Gastroesophageal sphincter (tissue), 4 donors: ENCODE measurements at regions not wholly inside any gene's neighbourhood (a gene's known extent, or its start where the extent isn't known, plus 50 kb on each side); places are given as distances from the start of the nearest gene placed in this dataset.

Experiments used
- ATAC-seq: fragments of 150-250 bp; one replicate; pipeline ENCODE4 v1.9.1; 2016; ENCODE audit warnings: mild to moderate bottlenecking, moderate library complexity
- H3K27ac ChIP-seq, 4 donors: fragments of 200-600 bp; sonication (generic) in 3 of 4; 1 replicate in 3 of 4; 2 replicates in 1 of 4; pipeline ENCODE4 v1.5.1; 2016 to 2019
- H3K27me3 ChIP-seq: fragments of 200-600 bp; sonication (generic); one replicate; pipeline ENCODE4 v1.5.1; 2019
- H3K36me3 ChIP-seq, 2 donors: fragments of 200-600 bp; sonication (generic); one replicate each; pipeline ENCODE4 v1.5.1; 2019; ENCODE audit warnings: control low read depth in 1 of 2
- H3K4me1 ChIP-seq, 3 donors: fragments of 200-600 bp; sonication (generic); 1 replicate in 2 of 3; 2 replicates in 1 of 3; pipeline ENCODE4 v1.5.1; 2016 to 2019; ENCODE audit warnings: control low read depth in 2 of 3
- H3K4me3 ChIP-seq, 2 donors: fragments of 200-600 bp; sonication (generic); one replicate each; pipeline ENCODE4 v1.5.1; 2019; ENCODE audit warnings: mild to moderate bottlenecking in 1 of 2, moderate library complexity in 1 of 2
- H3K9me3 ChIP-seq, 3 donors: fragments of 200-600 bp; sonication (generic); one replicate each; pipeline ENCODE4 v1.5.1; 2017 to 2019; ENCODE audit warnings: control low read depth in 2 of 3
- CTCF ChIP-seq, 4 experiments: fragments of 200-600 bp in 2 of 4; fragments of 450-650 bp in 2 of 4; sonication (generic) in 1 of 4; IDR thresholded peaks; one replicate each; pipeline ENCODE4 v1.5.1; 2017 to 2019; ENCODE audit warnings: antibody characterized with exemption in 4 of 4, mild to moderate bottlenecking in 2 of 4, moderate library complexity in 2 of 4
- EP300 ChIP-seq: sonication (generic); formaldehyde crosslinking; IDR thresholded peaks from one replicate; pipeline ENCODE4 v1.6.1; 2017; ENCODE audit warnings: antibody characterized with exemption, mild to moderate bottlenecking
- POLR2A ChIP-seq, 2 donors: fragments of 450-650 bp; IDR thresholded peaks; one replicate each; pipeline ENCODE4 v1.6.1; 2017; ENCODE audit warnings: antibody characterized with exemption in 2 of 2, mild to moderate bottlenecking in 2 of 2, moderate library complexity in 1 of 2
- POLR2AphosphoS5 ChIP-seq: sonication (generic); formaldehyde crosslinking; IDR thresholded peaks from one replicate; pipeline ENCODE4 v1.6.1; 2017; ENCODE audit warnings: antibody characterized with exemption
- WGBS, 2 donors: methylation state at CpG; one replicate each; pipeline ENCODE4 v1.1.5; 2018; ENCODE audit warnings: low coverage in 1 of 2; 5-methylcytosine and 5-hydroxymethylcytosine counted together

GRCh38 chr2:8514274-8514662, 167.6 kb upstream of the ID2 start:
- Histone ChIP-seq H3K27ac (no peak overlapping the region), H3K9me3 (peaks cover 0 to 6% (median 0%) of the 10 kb centered on the region in 3 donors), H3K4me3 (no peak overlapping the region), H3K36me3 (no peaks in the 10 kb centered on the region), H3K27me3 (no peaks in the 10 kb centered on the region), H3K4me1 (no peaks in the 10 kb centered on the region)
- 90 to 100% methylated on average over 2 to 3 of the region's 4 CpGs for WGBS, 2 donors
- ATAC-seq = no peak
- TF ChIP-seq POLR2AphosphoS5 (no peak), EP300 (no peak), POLR2A (IDR thresholded peaks at IDR 0.05) (no peak), CTCF (IDR thresholded peaks at IDR 0.05) (no peak)

- Histone ChIP-seq H3K9me3 (peaks cover 0 to 6% (median 0%) of the 10 kb centered on the region in 3 donors), H3K27me3 (no peaks in the 10 kb centered on the region), H3K36me3 (no peaks in the 10 kb centered on the region), H3K4me3 (no peak overlapping the region), H3K27ac (peak overlapping the region in 1 of 4 donors; percentile 24), H3K4me1 (no peaks in the 10 kb centered on the region)
- 66 to 73% methylated on average over 12 to 13 of the region's 14 CpGs for WGBS, 2 donors
- ATAC-seq = no peak
- TF ChIP-seq EP300 = no peak
- no peak for TF ChIP-seq POLR2AphosphoS5
- no peak for TF ChIP-seq CTCF (IDR thresholded peaks at IDR 0.05)
- TF ChIP-seq POLR2A (IDR thresholded peaks at IDR 0.05) = no peak
These were observed 166.8 kb upstream of the ID2 start for GRCh38 chr2:8514796-8515758.

GRCh38 chr2:8515864-8516533, 165.9 kb upstream of the ID2 start:
- ATAC-seq = no peak
- H3K36me3 ChIP-seq = no peaks in the 10 kb centered on the region
- H3K4me1 ChIP-seq = no peaks in the 10 kb centered on the region
- no peak overlapping the region for H3K4me3 ChIP-seq
- H3K9me3 ChIP-seq = peaks cover 0 to 6% (median 0%) of the 10 kb centered on the region in 3 donors
- H3K27me3 ChIP-seq = no peaks in the 10 kb centered on the region
- no peak for TF ChIP-seq POLR2A (IDR thresholded peaks at IDR 0.05)
- no peak for TF ChIP-seq POLR2AphosphoS5
- no peak for TF ChIP-seq CTCF (IDR thresholded peaks at IDR 0.05)
- TF ChIP-seq EP300 = no peak
- H3K27ac ChIP-seq = peak overlapping the region in 1 of 4 donors; percentile 44
- 86 to 100% methylated on average over 2 to 5 of the region's 5 CpGs for WGBS, 2 donors

GRCh38 chr2:8517850-8518498, 163.9 kb upstream of the ID2 start:
- TF ChIP-seq CTCF (IDR thresholded peaks at IDR 0.05) = no peak
- no peak for TF ChIP-seq EP300
- TF ChIP-seq POLR2AphosphoS5 = no peak
- no peak for TF ChIP-seq POLR2A (IDR thresholded peaks at IDR 0.05)

More at GRCh38 chr2:8517850-8518498, 163.9 kb upstream of the ID2 start:
- H3K9me3 ChIP-seq = peaks cover 0 to 6% (median 0%) of the 10 kb centered on the region in 3 donors
- ATAC-seq = no peak
- no peaks in the 10 kb centered on the region for H3K4me1 ChIP-seq
- H3K27me3 ChIP-seq = no peaks in the 10 kb centered on the region
- no peak overlapping the region for H3K4me3 ChIP-seq
- H3K36me3 ChIP-seq = no peaks in the 10 kb centered on the region
- no CpG with 5 or more reads among the region's 16 CpGs for WGBS, 2 donors
- H3K27ac ChIP-seq = no peak overlapping the region
